Hepatocyte (in vitro differentiated cells): ENCODE measurements at regions not wholly inside any gene's neighbourhood (a gene's known extent, or its start where the extent isn't known, plus 50 kb on each side); places are given as distances from the start of the nearest gene placed in this dataset.

Experiments
- CTCF ChIP-seq: fragments of 200-600 bp; sonication (generic); IDR thresholded peaks from 2 replicates; pipeline ENCODE4 v1.5.1; 2016; ENCODE audit warnings: antibody characterized with exemption, mild to moderate bottlenecking; ENCODE audit not compliant: poor library complexity
- EZH2phosphoT487 ChIP-seq: fragments of 200-600 bp; sonication (generic); IDR thresholded peaks from one replicate; pipeline ENCODE4 v1.6.1; 2018; ENCODE audit warnings: antibody characterized with exemption, mild to moderate bottlenecking, low read depth, moderate library complexity; ENCODE audit not compliant: unreplicated experiment, severe bottlenecking

GRCh38 chr9:82153032-82153431 lies 164.5 kb downstream of the SPATA31D1 start:
- no peak for TF ChIP-seq CTCF
- no peak for TF ChIP-seq EZH2phosphoT487
